Panc1 (cell line): ENCODE measurements at regions not wholly inside any gene's neighbourhood (a gene's known extent, or its start where the extent isn't known, plus 50 kb on each side); places are given as distances from the start of the nearest gene placed in this dataset.
"Not testable (repeated sequence)": the region's sequence is repeated elsewhere in the genome, so short reads cannot be mapped to it uniquely, and the experiment has no call there.

Experiments
- ATAC-seq: fragments of 200-7000 bp; cut with Tn5 transposase; 2 replicates; pipeline ENCODE4 v1.9.1; 2020; ENCODE audit warnings: mild to moderate bottlenecking, moderate library complexity
- BruUV-seq: library from RNA; stranded (reverse); fragments of 400-500 nt; replicated peaks from 2 replicates; lab custom pipeline; 2021; lab: Mats Ljungman, UMichigan
- CTCF ChIA-PET: fragments of 300-600 bp; sonication (Branson Sonifier 250); formaldehyde crosslinking; loops from one replicate; lab custom pipeline; 2022; ENCODE audit warnings: antibody characterized with exemption; lab: Charles Lee
- POLR2A ChIA-PET: fragments of 300-600 bp; sonication (Branson Sonifier 250); formaldehyde crosslinking; loops from one replicate; lab custom pipeline; 2022; ENCODE audit warnings: antibody characterized with exemption; lab: Charles Lee
- DNase-seq: peaks from one replicate; pipeline ENCODE4 v3.0.0-alpha.2; 2010; ENCODE audit warnings: low read depth, low spot score
- H3K27ac ChIP-seq: 2 replicates; pipeline ENCODE4 v1.5.1; 2011; ENCODE audit warnings: mild to moderate bottlenecking, low read length, inconsistent platforms
- H3K27me3 ChIP-seq: fragments of 200-500 bp; sonication (Bioruptor generic); 2 replicates; pipeline ENCODE4 v1.6.0; 2014; ENCODE audit warnings: low read length, inconsistent platforms; ENCODE audit not compliant: control insufficient read depth, insufficient read depth
- H3K36me3 ChIP-seq: fragments of 200-500 bp; sonication (Bioruptor generic); 2 replicates; pipeline ENCODE4 v1.5.1; 2014; ENCODE audit warnings: inconsistent platforms, mild to moderate bottlenecking, low read length, moderate library complexity; ENCODE audit not compliant: control insufficient read depth, insufficient read depth
- H3K4me1 ChIP-seq: 2 replicates; pipeline ENCODE4 v1.5.1; 2011; ENCODE audit warnings: inconsistent platforms, mild to moderate bottlenecking, low read length, moderate library complexity; ENCODE audit not compliant: control insufficient read depth, insufficient read depth
- H3K4me3 ChIP-seq, 2 experiments: 2 replicates each; pipeline ENCODE4 v1.5.1; 2011 to 2012; ENCODE audit warnings: low read depth in 2 of 2, low read length in 2 of 2, mild to moderate bottlenecking in 2 of 2, inconsistent platforms in 1 of 2, moderate library complexity in 1 of 2
- H3K9me3 ChIP-seq: fragments of 200-500 bp; sonication (Bioruptor generic); 2 replicates; pipeline ENCODE4 v1.5.1; 2014; ENCODE audit warnings: low read depth, mild to moderate bottlenecking, inconsistent platforms, low read length, moderate library complexity; ENCODE audit not compliant: control insufficient read depth, insufficient read depth
- POLR2AphosphoS5 ChIP-seq: IDR thresholded peaks from 2 replicates; pipeline ENCODE4 v1.6.1; 2012; ENCODE audit warnings: mild to moderate bottlenecking, low read depth, low read length, moderate library complexity
- SIN3A ChIP-seq: IDR thresholded peaks from 2 replicates; pipeline ENCODE4 v1.6.1; 2012; ENCODE audit warnings: low read depth, mild to moderate bottlenecking, low read length, moderate library complexity, borderline replicate concordance; ENCODE audit not compliant: insufficient read depth
- TCF7L2 ChIP-seq: IDR thresholded peaks from 2 replicates; pipeline ENCODE4 v1.6.1; 2011; ENCODE audit warnings: mild to moderate bottlenecking, low read depth, low read length, inconsistent platforms
- in situ Hi-C: cut with HindIII; loops from 2 replicates; pipeline ENCODE4 v1.10.0; 2016; ENCODE audit warnings: low sequenced_read_pairs, low pct_unique_long_range_greater_than_20kb
- intact Hi-C: fragments of 100-400 bp; cut with micrococcal nuclease; formaldehyde crosslinking; loops from one replicate; pipeline ENCODE4 v1.10.0; 2022; ENCODE audit not compliant: unreplicated experiment
- TF ChIP-seq, protein P1 (sequence below), 2 experiments: IDR thresholded peaks; 2 replicates each; pipeline ENCODE4 v1.6.1; 2011 to 2012; ENCODE audit warnings: low read depth in 2 of 2, control low read depth in 1 of 2, low read length in 1 of 2, mild to moderate bottlenecking in 1 of 2, moderate library complexity in 1 of 2; ENCODE audit not compliant: insufficient read depth in 1 of 2
- TF ChIP-seq, protein P2 (sequence below): fragments of 450-650 bp; IDR thresholded peaks from 2 replicates; pipeline ENCODE4 v1.5.1; 2017; ENCODE audit warnings: mild to moderate bottlenecking

DNA sequence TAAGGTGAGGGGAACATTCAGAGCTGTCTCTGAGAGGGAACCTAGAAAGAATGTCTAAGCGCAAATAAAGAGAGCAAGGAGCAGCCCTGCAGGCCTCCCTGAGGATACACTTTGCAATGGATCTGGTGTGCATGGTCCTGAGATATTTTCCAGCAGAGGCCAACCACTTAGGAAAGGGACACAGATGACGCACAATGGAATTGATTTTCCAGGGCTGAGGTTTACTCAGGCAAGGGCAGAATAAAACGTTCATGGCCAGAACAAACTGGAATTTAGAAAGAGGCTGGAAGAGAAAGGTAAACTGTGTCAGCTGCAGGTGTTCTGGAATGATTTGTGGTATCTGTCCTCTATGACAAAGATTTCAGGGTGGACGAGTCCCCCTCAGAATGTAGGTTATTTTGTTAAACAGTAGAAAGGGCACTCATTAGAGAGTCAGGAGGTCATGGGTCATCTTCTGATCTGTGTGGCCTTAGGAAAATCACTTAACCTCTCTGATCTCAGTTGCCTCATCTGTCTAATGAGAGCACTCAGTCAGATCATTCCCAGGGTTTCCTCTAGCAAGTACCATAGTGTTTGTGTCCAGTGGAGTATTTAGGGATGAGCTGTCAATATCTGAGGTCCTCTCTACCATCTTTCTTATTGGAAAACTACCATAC is 61.8 kb upstream of the PGBD5 start:
- CTCF ChIA-PET: no interaction called here
- Histone ChIP-seq H3K36me3 (no peaks in the 10 kb centered on the region), H3K27me3 (peaks cover under 1% of the 10 kb centered on the region; the same call in 1 of the 2 replicates), H3K4me1 (no peaks in the 10 kb centered on the region), H3K4me3 (no peak overlapping the region), H3K27ac (no peak overlapping the region), H3K9me3 (no peaks in the 10 kb centered on the region)
- intact Hi-C loops (no loop called here), in situ Hi-C loops (no loop called here)
- POLR2A ChIA-PET: no interaction called here
- DNase-seq (no peak), ATAC-seq (no peak)
- no TSS peak for BruUV-seq
- TF ChIP-seq POLR2AphosphoS5 (no peak), TCF7L2 (no peak), SIN3A (no peak)
- TF ChIP-seq, protein P1, sequence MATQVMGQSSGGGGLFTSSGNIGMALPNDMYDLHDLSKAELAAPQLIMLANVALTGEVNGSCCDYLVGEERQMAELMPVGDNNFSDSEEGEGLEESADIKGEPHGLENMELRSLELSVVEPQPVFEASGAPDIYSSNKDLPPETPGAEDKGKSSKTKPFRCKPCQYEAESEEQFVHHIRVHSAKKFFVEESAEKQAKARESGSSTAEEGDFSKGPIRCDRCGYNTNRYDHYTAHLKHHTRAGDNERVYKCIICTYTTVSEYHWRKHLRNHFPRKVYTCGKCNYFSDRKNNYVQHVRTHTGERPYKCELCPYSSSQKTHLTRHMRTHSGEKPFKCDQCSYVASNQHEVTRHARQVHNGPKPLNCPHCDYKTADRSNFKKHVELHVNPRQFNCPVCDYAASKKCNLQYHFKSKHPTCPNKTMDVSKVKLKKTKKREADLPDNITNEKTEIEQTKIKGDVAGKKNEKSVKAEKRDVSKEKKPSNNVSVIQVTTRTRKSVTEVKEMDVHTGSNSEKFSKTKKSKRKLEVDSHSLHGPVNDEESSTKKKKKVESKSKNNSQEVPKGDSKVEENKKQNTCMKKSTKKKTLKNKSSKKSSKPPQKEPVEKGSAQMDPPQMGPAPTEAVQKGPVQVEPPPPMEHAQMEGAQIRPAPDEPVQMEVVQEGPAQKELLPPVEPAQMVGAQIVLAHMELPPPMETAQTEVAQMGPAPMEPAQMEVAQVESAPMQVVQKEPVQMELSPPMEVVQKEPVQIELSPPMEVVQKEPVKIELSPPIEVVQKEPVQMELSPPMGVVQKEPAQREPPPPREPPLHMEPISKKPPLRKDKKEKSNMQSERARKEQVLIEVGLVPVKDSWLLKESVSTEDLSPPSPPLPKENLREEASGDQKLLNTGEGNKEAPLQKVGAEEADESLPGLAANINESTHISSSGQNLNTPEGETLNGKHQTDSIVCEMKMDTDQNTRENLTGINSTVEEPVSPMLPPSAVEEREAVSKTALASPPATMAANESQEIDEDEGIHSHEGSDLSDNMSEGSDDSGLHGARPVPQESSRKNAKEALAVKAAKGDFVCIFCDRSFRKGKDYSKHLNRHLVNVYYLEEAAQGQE (IDR thresholded peaks at IDR 0.05; ENCODE audit: insufficient read depth in 1 of 2, low read depth in 2 of 2, low read length in 1 of 2): no peak
- TF ChIP-seq, protein P2, sequence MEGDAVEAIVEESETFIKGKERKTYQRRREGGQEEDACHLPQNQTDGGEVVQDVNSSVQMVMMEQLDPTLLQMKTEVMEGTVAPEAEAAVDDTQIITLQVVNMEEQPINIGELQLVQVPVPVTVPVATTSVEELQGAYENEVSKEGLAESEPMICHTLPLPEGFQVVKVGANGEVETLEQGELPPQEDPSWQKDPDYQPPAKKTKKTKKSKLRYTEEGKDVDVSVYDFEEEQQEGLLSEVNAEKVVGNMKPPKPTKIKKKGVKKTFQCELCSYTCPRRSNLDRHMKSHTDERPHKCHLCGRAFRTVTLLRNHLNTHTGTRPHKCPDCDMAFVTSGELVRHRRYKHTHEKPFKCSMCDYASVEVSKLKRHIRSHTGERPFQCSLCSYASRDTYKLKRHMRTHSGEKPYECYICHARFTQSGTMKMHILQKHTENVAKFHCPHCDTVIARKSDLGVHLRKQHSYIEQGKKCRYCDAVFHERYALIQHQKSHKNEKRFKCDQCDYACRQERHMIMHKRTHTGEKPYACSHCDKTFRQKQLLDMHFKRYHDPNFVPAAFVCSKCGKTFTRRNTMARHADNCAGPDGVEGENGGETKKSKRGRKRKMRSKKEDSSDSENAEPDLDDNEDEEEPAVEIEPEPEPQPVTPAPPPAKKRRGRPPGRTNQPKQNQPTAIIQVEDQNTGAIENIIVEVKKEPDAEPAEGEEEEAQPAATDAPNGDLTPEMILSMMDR: no peak

DNA sequence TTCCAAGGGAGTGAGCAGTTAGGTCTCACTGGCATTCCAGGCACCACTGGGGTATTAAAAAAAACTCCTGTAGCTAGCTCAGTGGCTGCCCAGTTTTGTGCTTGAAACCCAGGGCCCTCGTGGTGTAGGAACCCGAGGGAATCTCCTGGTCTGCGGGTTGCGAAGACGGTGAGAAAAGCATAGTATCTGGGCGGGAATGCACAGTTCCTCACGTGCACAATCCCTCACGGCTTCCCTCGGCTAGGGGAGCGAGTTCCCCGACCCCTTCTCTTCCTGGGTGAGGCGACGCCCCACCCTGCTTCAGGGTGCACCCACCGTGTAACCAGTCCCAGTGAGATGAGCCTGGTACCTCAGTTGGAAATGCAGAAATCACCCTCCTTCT is 50.5 kb upstream of the PGBD5 start:
- TF ChIP-seq, protein P1 (IDR thresholded peaks at IDR 0.05; ENCODE audit: insufficient read depth in 1 of 2, low read depth in 2 of 2, low read length in 1 of 2): no peak
- TF ChIP-seq, protein P2: no peak
- no peak for TF ChIP-seq TCF7L2
- TF ChIP-seq POLR2AphosphoS5: no peak
- no peak for TF ChIP-seq SIN3A
- DNase-seq: no peak
- POLR2A ChIA-PET: no interaction called here
- H3K4me3 ChIP-seq: no peak overlapping the region
- CTCF ChIA-PET: no interaction called here
- in situ Hi-C loops: no loop called here
- no peaks in the 10 kb centered on the region for H3K36me3 ChIP-seq
- no peaks in the 10 kb centered on the region for H3K4me1 ChIP-seq
- intact Hi-C loops: no loop called here
- no peak for ATAC-seq
- H3K27me3 ChIP-seq: peaks cover 5% of the 10 kb centered on the region; the same call in 1 of the 2 replicates
- BruUV-seq: no TSS peak
- no peak overlapping the region for H3K27ac ChIP-seq
- no peaks in the 10 kb centered on the region for H3K9me3 ChIP-seq

DNA sequence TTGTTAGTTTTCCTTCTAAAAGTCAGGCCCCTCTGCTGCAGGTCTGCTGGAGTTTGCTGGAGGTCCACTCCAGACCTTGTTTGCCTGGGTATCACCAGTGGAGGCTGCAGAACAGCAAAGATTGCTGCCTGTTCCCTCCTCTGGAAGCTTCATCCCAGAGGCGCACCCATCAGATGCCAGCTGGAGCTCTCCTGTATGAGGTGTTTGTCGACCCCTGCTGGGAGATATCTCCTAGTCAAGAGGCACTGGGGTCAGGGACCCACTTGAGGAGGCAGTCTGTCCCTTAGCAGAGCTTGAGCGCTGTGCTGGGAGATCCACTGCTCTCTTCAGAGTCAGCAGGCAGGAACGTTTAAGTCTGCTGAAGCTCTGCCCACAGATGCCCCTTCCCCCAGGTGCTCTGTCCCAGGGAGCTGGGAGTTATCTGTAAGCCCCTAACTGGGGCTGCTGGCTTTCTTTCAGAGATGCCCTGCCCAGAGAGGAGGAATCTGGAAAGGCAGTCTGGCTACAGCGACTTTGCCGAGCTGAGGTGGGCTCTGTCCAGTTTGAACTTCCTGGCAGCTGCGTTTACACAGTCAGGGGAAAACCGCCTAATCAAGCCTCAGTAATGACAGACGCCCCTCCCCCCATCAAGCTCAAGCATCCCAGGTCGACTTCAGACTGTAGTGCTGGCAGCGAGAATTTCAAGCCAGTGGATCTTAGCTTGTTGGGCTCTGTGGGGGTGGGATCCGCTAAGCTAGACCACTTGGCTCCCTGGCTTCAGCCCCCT is 49.9 kb upstream of the PGBD5 start:
- DNase-seq, H3K4me1 ChIP-seq, H3K4me3 ChIP-seq, H3K36me3 ChIP-seq, H3K9me3 ChIP-seq, POLR2A ChIA-PET, BruUV-seq, ATAC-seq, in situ Hi-C loops, H3K27me3 ChIP-seq, CTCF ChIA-PET, intact Hi-C loops, H3K27ac ChIP-seq: not testable (repeated sequence)
